ENCODE measurements at regions not wholly inside any gene's neighbourhood (a gene's known extent, or its start where the extent isn't known, plus 50 kb on each side); places are given as distances from the start of the nearest gene placed in this dataset.

GRCh38 chr18:47756364-47757016 lies 174.0 kb downstream of the SMAD2 start:
- 1% methylated on average over 9 of the region's 9 CpGs for WGBS (ENCODE audit: low lambda C conversion rate)
- Histone ChIP-seq H3K27ac (ENCODE audit: extremely low read length, insufficient read depth, low read length) (no peak overlapping the region), H3K79me2 (ENCODE audit: insufficient read depth, low read length) (no peaks in the 10 kb centered on the region), H2AFZ (ENCODE audit: low read length) (no peak overlapping the region), H4K20me1 (ENCODE audit: insufficient read depth, low read length) (no peaks in the 10 kb centered on the region), H3K27me3 (ENCODE audit: control insufficient read depth in 1 of 2, insufficient read depth in 2 of 2, low read length in 2 of 2) (peaks cover 0 to 1% of the 10 kb centered on the region in 2 experiments; a peak in 1 of 5 replicates), H3K4me2 (ENCODE audit: low read depth, low read length) (no peak overlapping the region), H3K9ac (ENCODE audit: insufficient read depth, low read depth, low read length) (no peak overlapping the region), H3K4me1 (ENCODE audit: insufficient read depth, low read length) (no peaks in the 10 kb centered on the region), H3K36me3 (replicated peaks in 1 of 2; ENCODE audit: control insufficient read depth in 1 of 2, insufficient read depth in 2 of 2, low read length in 2 of 2) (no peaks in the 10 kb centered on the region), H3K9me3 (ENCODE audit: low read length) (peaks cover 3% of the 10 kb centered on the region), H3K4me3 (replicated peaks in 1 of 3; ENCODE audit: insufficient read depth in 1 of 3, low read depth in 2 of 3, low read length in 3 of 3) (no peak overlapping the region)
- FAIRE-seq (peak; percentile 76), DNase-seq (ENCODE audit: low spot score) (peak; percentile 46), ATAC-seq (peak; percentile 80)
- CTCF ChIA-PET (ENCODE audit: low intra/inter-chr PET ratio, low total read pairs), result interaction anchor here (0.8 to 1.7 kb wide), 2 partner anchors 358 to 656 kb away, joined by 3 to 6 read pairs; no protein-coding TSS in a partner anchor
- intact Hi-C loops (cut with micrococcal nuclease; ENCODE audit: unreplicated experiment), result loop anchor here (1.0 to 5.0 kb wide), 2 partner anchors 654 to 706 kb away; no protein-coding TSS in a partner anchor
- POLR2A ChIA-PET, result no interaction called here
- no TSS peak for BruUV-seq (replicated peaks)
- in situ Hi-C loops (cut with HindIII; ENCODE audit: extremely low pct_ligation_motif_present, low pct_unique_long_range_greater_than_20kb), result no loop called here
- TF ChIP-seq MIER3 (CRISPR knock-in tag; IDR thresholded peaks at IDR 0.05; ENCODE audit: borderline replicate concordance) (no peak), NFAT5 (CRISPR knock-in tag; IDR thresholded peaks at IDR 0.05) (no peak), ZNF609 (CRISPR knock-in tag; IDR thresholded peaks at IDR 0.05; ENCODE audit: borderline replicate concordance) (no peak), KLF13 (CRISPR knock-in tag; IDR thresholded peaks at IDR 0.05) (no peak), ZMAT3 (CRISPR knock-in tag; conservative IDR thresholded peaks at IDR 0.05) (no peak), PREB (CRISPR knock-in tag; IDR thresholded peaks at IDR 0.05) (no peak), BCL3 (CRISPR knock-in tag; IDR thresholded peaks at IDR 0.05) (no peak), FOXK1 (CRISPR knock-in tag; IDR thresholded peaks at IDR 0.05; ENCODE audit: borderline replicate concordance, low read depth) (no peak)
